PFSK-1 (cell line): ENCODE measurements at regions not wholly inside any gene's neighbourhood (a gene's known extent, or its start where the extent isn't known, plus 50 kb on each side); places are given as distances from the start of the nearest gene placed in this dataset.

Experiments used
- FOXP2 ChIP-seq: optimal IDR thresholded peaks from 2 replicates; pipeline ENCODE3; 2011; ENCODE audit warnings: borderline replicate concordance, control low read depth, inconsistent platforms; ENCODE audit not compliant: insufficient read depth; ENCODE audit errors: extremely low read length, extremely low read depth
- POLR2AphosphoS5 ChIP-seq: IDR thresholded peaks from 2 replicates; pipeline ENCODE4 v1.6.1; 2012; ENCODE audit warnings: low read depth, mild to moderate bottlenecking, control low read depth, low read length, moderate library complexity
- SIN3A ChIP-seq: IDR thresholded peaks from 2 replicates; pipeline ENCODE4 v1.6.1; 2012; ENCODE audit warnings: mild to moderate bottlenecking, low read length, moderate library complexity, borderline replicate concordance; ENCODE audit not compliant: insufficient read depth
- TAF1 ChIP-seq: IDR thresholded peaks from 2 replicates; pipeline ENCODE4 v1.6.1; 2012; ENCODE audit warnings: low read length, control low read depth, borderline replicate concordance; ENCODE audit not compliant: insufficient read depth
- TF ChIP-seq, protein P1 (sequence below), 2 experiments: IDR thresholded peaks; 2 replicates each; pipeline versions ENCODE4 v1.6.1 to v1.8.0; 2011 to 2012; ENCODE audit warnings: low read depth in 2 of 2, low read length in 2 of 2, control low read depth in 1 of 2, inconsistent platforms in 1 of 2, mild to moderate bottlenecking in 1 of 2, moderate library complexity in 1 of 2; ENCODE audit not compliant: insufficient read depth in 1 of 2

DNA sequence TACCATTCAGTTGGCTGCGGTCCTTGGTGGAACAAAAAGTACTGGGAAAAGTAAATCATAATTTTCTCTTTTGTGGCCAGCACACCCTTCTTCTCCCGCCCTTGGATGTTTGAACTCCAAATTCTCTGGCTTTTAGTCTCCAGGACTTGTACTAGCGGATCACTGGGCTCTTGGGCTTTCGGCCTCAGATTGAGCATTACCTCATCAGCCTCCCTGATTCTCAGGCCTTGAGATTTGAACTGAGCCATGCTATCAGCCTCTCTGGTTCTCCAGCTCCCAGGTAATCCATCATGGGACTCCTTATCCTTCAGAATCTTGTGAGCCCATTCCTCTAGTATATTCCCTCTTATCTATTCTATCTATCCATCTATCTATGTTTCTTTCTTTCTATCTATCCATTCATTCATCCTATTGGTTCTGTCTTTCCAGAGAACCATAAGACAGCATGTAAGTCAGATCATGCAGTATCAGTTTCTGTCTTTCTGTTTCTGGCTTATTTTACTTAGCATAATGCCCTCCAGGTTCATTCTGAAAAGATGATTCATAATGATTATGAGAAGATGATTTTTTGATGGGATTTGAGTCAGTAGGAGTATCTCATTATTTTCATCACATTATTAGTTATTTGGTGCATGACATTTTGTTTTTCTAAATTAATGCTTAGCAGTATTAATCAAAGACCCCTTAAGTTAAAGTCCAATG lies 814.9 kb downstream of the LRFN5 start:
- TF ChIP-seq POLR2AphosphoS5 (no peak), SIN3A (no peak), TAF1 (no peak), FOXP2 (no peak)
- TF ChIP-seq, protein P1, sequence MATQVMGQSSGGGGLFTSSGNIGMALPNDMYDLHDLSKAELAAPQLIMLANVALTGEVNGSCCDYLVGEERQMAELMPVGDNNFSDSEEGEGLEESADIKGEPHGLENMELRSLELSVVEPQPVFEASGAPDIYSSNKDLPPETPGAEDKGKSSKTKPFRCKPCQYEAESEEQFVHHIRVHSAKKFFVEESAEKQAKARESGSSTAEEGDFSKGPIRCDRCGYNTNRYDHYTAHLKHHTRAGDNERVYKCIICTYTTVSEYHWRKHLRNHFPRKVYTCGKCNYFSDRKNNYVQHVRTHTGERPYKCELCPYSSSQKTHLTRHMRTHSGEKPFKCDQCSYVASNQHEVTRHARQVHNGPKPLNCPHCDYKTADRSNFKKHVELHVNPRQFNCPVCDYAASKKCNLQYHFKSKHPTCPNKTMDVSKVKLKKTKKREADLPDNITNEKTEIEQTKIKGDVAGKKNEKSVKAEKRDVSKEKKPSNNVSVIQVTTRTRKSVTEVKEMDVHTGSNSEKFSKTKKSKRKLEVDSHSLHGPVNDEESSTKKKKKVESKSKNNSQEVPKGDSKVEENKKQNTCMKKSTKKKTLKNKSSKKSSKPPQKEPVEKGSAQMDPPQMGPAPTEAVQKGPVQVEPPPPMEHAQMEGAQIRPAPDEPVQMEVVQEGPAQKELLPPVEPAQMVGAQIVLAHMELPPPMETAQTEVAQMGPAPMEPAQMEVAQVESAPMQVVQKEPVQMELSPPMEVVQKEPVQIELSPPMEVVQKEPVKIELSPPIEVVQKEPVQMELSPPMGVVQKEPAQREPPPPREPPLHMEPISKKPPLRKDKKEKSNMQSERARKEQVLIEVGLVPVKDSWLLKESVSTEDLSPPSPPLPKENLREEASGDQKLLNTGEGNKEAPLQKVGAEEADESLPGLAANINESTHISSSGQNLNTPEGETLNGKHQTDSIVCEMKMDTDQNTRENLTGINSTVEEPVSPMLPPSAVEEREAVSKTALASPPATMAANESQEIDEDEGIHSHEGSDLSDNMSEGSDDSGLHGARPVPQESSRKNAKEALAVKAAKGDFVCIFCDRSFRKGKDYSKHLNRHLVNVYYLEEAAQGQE (IDR thresholded peaks at IDR 0.05; ENCODE audit: insufficient read depth in 1 of 2, low read depth in 2 of 2, low read length in 2 of 2): no peak
